SW480 (cell line): ENCODE measurements at regions not wholly inside any gene's neighbourhood (a gene's known extent, or its start where the extent isn't known, plus 50 kb on each side); places are given as distances from the start of the nearest gene placed in this dataset.
A peak's percentile ranks its signal among the peaks of the same experiment; 100 is the strongest.
"Not testable (repeated sequence)": the region's sequence is repeated elsewhere in the genome, so short reads cannot be mapped to it uniquely, and the experiment has no call there.

ENCODE experiments used
- DNase-seq: peaks from one replicate; pipeline ENCODE4 v3.0.0-alpha.2; 2016; ENCODE audit warnings: low spot score

- no peak for DNase-seq
Observed at GRCh38 chr21:30104241-30104640, 62.4 kb downstream of the CLDN17 start.

GRCh38 chr21:30102871-30103270 lies 63.7 kb downstream of the CLDN17 start:
- no peak for DNase-seq

- DNase-seq = no peak
Observed at GRCh38 chr21:30101967-30102366, 64.6 kb downstream of the CLDN17 start.

GRCh38 chr21:30097791-30098190 lies 68.8 kb downstream of the CLDN17 start:
- no peak for DNase-seq

- no peak for DNase-seq
Observed at GRCh38 chr21:30083225-30083945, 83.2 kb downstream of the CLDN17 start.

GRCh38 chr21:30081506-30081905 lies 85.1 kb downstream of the CLDN17 start:
- DNase-seq = no peak

GRCh38 chr21:30072496-30072895 lies 94.1 kb downstream of the CLDN17 start:
- no peak for DNase-seq

GRCh38 chr21:30058928-30059327 lies 107.7 kb downstream of the CLDN17 start:
- no peak for DNase-seq

GRCh38 chr21:30057108-30057507 lies 109.5 kb downstream of the CLDN17 start:
- no peak for DNase-seq

- DNase-seq = no peak
Observed at GRCh38 chr21:30048570-30048969, 108.8 kb upstream of the GRIK1 start.

- peak; percentile 20 for DNase-seq
Observed at GRCh38 chr21:30044447-30045064, 104.8 kb upstream of the GRIK1 start.

GRCh38 chr21:30042443-30042842 lies 102.6 kb upstream of the GRIK1 start:
- DNase-seq = no peak

GRCh38 chr21:30033441-30033840 lies 93.6 kb upstream of the GRIK1 start:
- DNase-seq = no peak

GRCh38 chr21:30030416-30030815 lies 90.6 kb upstream of the GRIK1 start:
- no peak for DNase-seq

- no peak for DNase-seq
Observed at GRCh38 chr21:30028537-30028936, 88.7 kb upstream of the GRIK1 start.

GRCh38 chr21:30027986-30028385 lies 88.2 kb upstream of the GRIK1 start:
- DNase-seq = no peak

GRCh38 chr21:30023056-30023455 lies 83.3 kb upstream of the GRIK1 start:
- DNase-seq = not testable (repeated sequence)

GRCh38 chr21:30014886-30015285 lies 75.1 kb upstream of the GRIK1 start:
- DNase-seq = no peak

- no peak for DNase-seq
Observed at GRCh38 chr21:29991624-29992023, 51.8 kb upstream of the GRIK1 start.

GRCh38 chr21:29989634-29990234 lies 49.9 kb upstream of the GRIK1 start:
- DNase-seq = no peak
